ENCODE measurements at regions not wholly inside any gene's neighbourhood (a gene's known extent, or its start where the extent isn't known, plus 50 kb on each side); places are given as distances from the start of the nearest gene placed in this dataset.

DNA sequence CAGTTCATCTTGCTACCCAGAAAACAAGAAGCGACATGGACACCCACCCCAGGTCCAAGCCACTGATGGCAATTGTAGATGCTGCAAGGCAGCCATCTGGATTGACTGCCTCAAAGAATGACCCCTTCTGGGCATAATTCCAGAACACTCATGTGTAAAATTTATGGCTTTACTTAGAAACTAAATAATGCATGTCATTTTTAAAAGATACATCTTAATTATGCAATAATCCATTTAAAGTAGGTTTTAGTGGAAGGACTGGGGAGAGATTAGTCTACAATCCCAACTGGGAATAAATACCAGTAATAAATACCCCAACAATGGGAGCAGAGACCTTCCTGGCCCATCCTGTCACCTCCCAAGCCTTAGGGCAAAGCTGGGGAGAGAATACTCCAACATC is 247.7 kb downstream of the SS18 start:
- no peak overlapping the region for H2AK9ac ChIP-seq (replicated peaks; ENCODE audit: low read depth, low read length, poor library complexity)
- H3K36me3 ChIP-seq (ENCODE audit: control insufficient read depth, insufficient read depth, low read length): no peaks in the 10 kb centered on the region
- no peak overlapping the region for H4K5ac ChIP-seq (ENCODE audit: low read depth, low read length)
- no peak overlapping the region for H3K56ac ChIP-seq (ENCODE audit: extremely low read depth, insufficient read depth, low read length)
- no CpG with 5 or more reads among the region's 1 CpG for WGBS, 2 experiments (ENCODE audit: extremely low coverage in 2 of 2, insufficient read length in 1 of 2)
- no peak overlapping the region for H2BK5ac ChIP-seq (ENCODE audit: low read depth, low read length, poor library complexity, severe bottlenecking)
- H3K9me3 ChIP-seq (ENCODE audit: control insufficient read depth, insufficient read depth, low read length): no peaks in the 10 kb centered on the region
- H3K9ac ChIP-seq (ENCODE audit: low read depth, low read length): no peak overlapping the region
- no peaks in the 10 kb centered on the region for H3K79me1 ChIP-seq (ENCODE audit: low read depth in 1 of 2, low read length in 2 of 2)
- H3K14ac ChIP-seq (replicated peaks; ENCODE audit: low read depth, low read length): no peak overlapping the region
- H3K4ac ChIP-seq (ENCODE audit: low read depth, low read length): no peak overlapping the region
- no peak overlapping the region for H2BK20ac ChIP-seq (ENCODE audit: low read depth, low read length)
- CTCF ChIA-PET: no interaction called here
- in situ Hi-C loops (cut with MboI; ENCODE audit: low sequenced_read_pairs): loop anchor here (25.0 kb wide), 2 partner anchors 280 to 480 kb away; partner anchors contain the start of gene ZNF521
- H4K8ac ChIP-seq (ENCODE audit: low read depth in 2 of 2, low read length in 2 of 2): no peak overlapping the region
- DNase-seq (no peak), ATAC-seq (ENCODE audit: low read depth) (no peak)
- no peak overlapping the region for H3K18ac ChIP-seq (ENCODE audit: low read depth, low read length)
- no peak overlapping the region for H2AK5ac ChIP-seq (ENCODE audit: low read depth, low read length)
- no peak overlapping the region for H2AFZ ChIP-seq (replicated peaks; ENCODE audit: low read length, poor library complexity)
- H3K27ac ChIP-seq (ENCODE audit: insufficient read depth, low read length): no peak overlapping the region
- H3K4me3 ChIP-seq (ENCODE audit: insufficient read depth, low read depth, low read length): no peak overlapping the region
- H3K4me2 ChIP-seq (ENCODE audit: low read depth, low read length): no peak overlapping the region
- no peaks in the 10 kb centered on the region for H3K9me1 ChIP-seq (ENCODE audit: insufficient read depth, low read length)
- no TSS peak for BruUV-seq (replicated peaks)
- H2BK120ac ChIP-seq (ENCODE audit: low read depth, low read length): no peak overlapping the region
- no peaks in the 10 kb centered on the region for H3K4me1 ChIP-seq (ENCODE audit: control insufficient read depth, insufficient read depth, low read length)
- peaks cover 22% of the 10 kb centered on the region for H3K27me3 ChIP-seq (ENCODE audit: control insufficient read depth, insufficient read depth, low read length)
- POLR2A ChIA-PET (ENCODE audit: unreplicated experiment): no interaction called here
- H4K20me1 ChIP-seq (ENCODE audit: insufficient read depth, low read length): no peaks in the 10 kb centered on the region
- no peak overlapping the region for H4K91ac ChIP-seq (ENCODE audit: insufficient read depth, low read depth, low read length)
- intact Hi-C loops (cut with micrococcal nuclease): no loop called here
- H3K23ac ChIP-seq (ENCODE audit: low read depth, low read length): no peak overlapping the region
- dilution Hi-C loops (cut with HindIII; ENCODE audit: low sequenced_read_pairs, unreplicated experiment): no loop called here
- no peak overlapping the region for H2BK15ac ChIP-seq (ENCODE audit: low read depth, low read length)
- TF ChIP-seq, protein P1, sequence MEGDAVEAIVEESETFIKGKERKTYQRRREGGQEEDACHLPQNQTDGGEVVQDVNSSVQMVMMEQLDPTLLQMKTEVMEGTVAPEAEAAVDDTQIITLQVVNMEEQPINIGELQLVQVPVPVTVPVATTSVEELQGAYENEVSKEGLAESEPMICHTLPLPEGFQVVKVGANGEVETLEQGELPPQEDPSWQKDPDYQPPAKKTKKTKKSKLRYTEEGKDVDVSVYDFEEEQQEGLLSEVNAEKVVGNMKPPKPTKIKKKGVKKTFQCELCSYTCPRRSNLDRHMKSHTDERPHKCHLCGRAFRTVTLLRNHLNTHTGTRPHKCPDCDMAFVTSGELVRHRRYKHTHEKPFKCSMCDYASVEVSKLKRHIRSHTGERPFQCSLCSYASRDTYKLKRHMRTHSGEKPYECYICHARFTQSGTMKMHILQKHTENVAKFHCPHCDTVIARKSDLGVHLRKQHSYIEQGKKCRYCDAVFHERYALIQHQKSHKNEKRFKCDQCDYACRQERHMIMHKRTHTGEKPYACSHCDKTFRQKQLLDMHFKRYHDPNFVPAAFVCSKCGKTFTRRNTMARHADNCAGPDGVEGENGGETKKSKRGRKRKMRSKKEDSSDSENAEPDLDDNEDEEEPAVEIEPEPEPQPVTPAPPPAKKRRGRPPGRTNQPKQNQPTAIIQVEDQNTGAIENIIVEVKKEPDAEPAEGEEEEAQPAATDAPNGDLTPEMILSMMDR (conservative IDR thresholded peaks at IDR 0.05; ENCODE audit: low read depth, low read length): no peak
- TF ChIP-seq, protein P2, sequence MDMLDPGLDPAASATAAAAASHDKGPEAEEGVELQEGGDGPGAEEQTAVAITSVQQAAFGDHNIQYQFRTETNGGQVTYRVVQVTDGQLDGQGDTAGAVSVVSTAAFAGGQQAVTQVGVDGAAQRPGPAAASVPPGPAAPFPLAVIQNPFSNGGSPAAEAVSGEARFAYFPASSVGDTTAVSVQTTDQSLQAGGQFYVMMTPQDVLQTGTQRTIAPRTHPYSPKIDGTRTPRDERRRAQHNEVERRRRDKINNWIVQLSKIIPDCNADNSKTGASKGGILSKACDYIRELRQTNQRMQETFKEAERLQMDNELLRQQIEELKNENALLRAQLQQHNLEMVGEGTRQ (IDR thresholded peaks at IDR 0.05; ENCODE audit: low read depth, low read length): no peak
- no peak for TF ChIP-seq SMC3 (IDR thresholded peaks at IDR 0.05; ENCODE audit: low read depth, low read length)
- TF ChIP-seq RCOR1 (IDR thresholded peaks at IDR 0.05; ENCODE audit: insufficient replicate concordance, low read length): no peak
- no peak for TF ChIP-seq CHD1 (IDR thresholded peaks at IDR 0.05; ENCODE audit: low read depth, low read length)

Data from IMR-90 (cell line).